Left cardiac atrium (tissue), 4 donors: ENCODE measurements at regions not wholly inside any gene's neighbourhood (a gene's known extent, or its start where the extent isn't known, plus 50 kb on each side); places are given as distances from the start of the nearest gene placed in this dataset.
"Not testable (repeated sequence)": the region's sequence is repeated elsewhere in the genome, so short reads cannot be mapped to it uniquely, and the experiment has no call there.

Experiments
- ATAC-seq, 2 donors: fragments of 200-7000 bp; cut with Tn5 transposase; one replicate each; pipeline ENCODE4 v1.9.1; 2020; ENCODE audit warnings: mild to moderate bottlenecking in 2 of 2, moderate library complexity in 2 of 2
- DNase-seq: peaks from one replicate; pipeline ENCODE4 v3.0.0-alpha.2; 2020
- intact Hi-C, 2 donors: fragments of 100-400 bp; cut with DNase I; formaldehyde crosslinking; loops; one replicate each; pipeline versions ENCODE4 v1.14.1 to v1.15.1; 2022 to 2023
- donor health status: DM: no; HTN: yes; CAD: no.
- donor health status: DM: no; HTN: yes; CAD: no; lungs with severe emphysema.
- donor health status: DM: yes; HTN: yes; CAD: no.
- donor health status: Dilated cardiomyopathy.

- intact Hi-C loops = no loop called here
- DNase-seq (no peak), ATAC-seq (no peak)
These were observed 702.9 kb upstream of the GRM3 start for GRCh38 chr7:85940798-85941197.

- intact Hi-C loops = no loop called here
- ATAC-seq = no peak
These were observed 711.8 kb upstream of the GRM3 start for GRCh38 chr7:85931919-85932318.

GRCh38 chr7:85928500-85928899 lies 715.2 kb upstream of the GRM3 start:
- intact Hi-C loops = no loop called here
- ATAC-seq = no peak
- DNase-seq = no peak

More at GRCh38 chr7:85931919-85932318, 711.8 kb upstream of the GRM3 start:
- DNase-seq = no peak

- ATAC-seq (no peak), DNase-seq (no peak)
- intact Hi-C loops = no loop called here
These were observed 716.5 kb upstream of the GRM3 start for GRCh38 chr7:85927226-85927625.

- intact Hi-C loops = no loop called here
- no peak for ATAC-seq
- no peak for DNase-seq
These were observed 719.6 kb upstream of the GRM3 start for GRCh38 chr7:85924062-85924461.

GRCh38 chr7:85916016-85916415 lies 727.7 kb upstream of the GRM3 start:
- DNase-seq = no peak
- intact Hi-C loops = no loop called here
- ATAC-seq = no peak

GRCh38 chr7:85914437-85914836 lies 727.6 kb upstream of the SEMA3D start:
- intact Hi-C loops = no loop called here
- DNase-seq (no peak), ATAC-seq (no peak)

- intact Hi-C loops = no loop called here
- ATAC-seq (no peak), DNase-seq (no peak)
These were observed 721.2 kb upstream of the SEMA3D start for GRCh38 chr7:85908051-85908450.

GRCh38 chr7:85897967-85898366 lies 711.1 kb upstream of the SEMA3D start:
- ATAC-seq (no peak), DNase-seq (no peak)
- intact Hi-C loops = loop anchor here (10.0 kb wide), 2 partner anchors 577 to 917 kb away; no protein-coding TSS in a partner anchor

GRCh38 chr7:85896531-85896930 lies 709.7 kb upstream of the SEMA3D start:
- no peak for ATAC-seq
- intact Hi-C loops = loop anchor here (10.0 kb wide), 2 partner anchors 578 to 918 kb away; no protein-coding TSS in a partner anchor
- no peak for DNase-seq

- ATAC-seq = no peak
- intact Hi-C loops = loop anchor here (10.0 kb wide), 2 partner anchors 579 to 919 kb away; no protein-coding TSS in a partner anchor
- no peak for DNase-seq
These were observed 709.0 kb upstream of the SEMA3D start for GRCh38 chr7:85895835-85896234.

- intact Hi-C loops = loop anchor here (5.0 to 10.0 kb wide), 4 partner anchors 575 to 1015 kb away; no protein-coding TSS in a partner anchor
These were observed 705.0 kb upstream of the SEMA3D start for GRCh38 chr7:85891900-85892299.

GRCh38 chr7:85890244-85890811 lies 703.5 kb upstream of the SEMA3D start:
- intact Hi-C loops = loop anchor here (5.0 to 10.0 kb wide), 4 partner anchors 577 to 1017 kb away; no protein-coding TSS in a partner anchor
- ATAC-seq (no peak), DNase-seq (no peak)

More at GRCh38 chr7:85891900-85892299, 705.0 kb upstream of the SEMA3D start:
- not testable (repeated sequence) for DNase-seq, ATAC-seq

GRCh38 chr7:85887133-85887532 lies 700.3 kb upstream of the SEMA3D start:
- DNase-seq (no peak), ATAC-seq (no peak)
- intact Hi-C loops = loop anchor here in 1 of 2 donors (10.0 kb wide), 1 partner anchor 1018 kb away; no protein-coding TSS in a partner anchor

GRCh38 chr7:85882335-85882734 lies 695.5 kb upstream of the SEMA3D start:
- intact Hi-C loops = loop anchor here in 1 of 2 donors (10.0 kb wide), 1 partner anchor 1022 kb away; no protein-coding TSS in a partner anchor
- DNase-seq = no peak
- no peak for ATAC-seq

GRCh38 chr7:85875398-85875797 lies 688.5 kb upstream of the SEMA3D start:
- intact Hi-C loops = no loop called here
- DNase-seq = no peak
- no peak for ATAC-seq

GRCh38 chr7:85866540-85866939 lies 679.7 kb upstream of the SEMA3D start:
- DNase-seq = no peak
- no peak for ATAC-seq
- intact Hi-C loops = no loop called here

- intact Hi-C loops = no loop called here
- no peak for ATAC-seq
- DNase-seq = no peak
These were observed 664.8 kb upstream of the SEMA3D start for GRCh38 chr7:85851571-85852193.

- ATAC-seq = no peak
- no peak for DNase-seq
- intact Hi-C loops = no loop called here
These were observed 663.5 kb upstream of the SEMA3D start for GRCh38 chr7:85850381-85850780.

GRCh38 chr7:85840554-85840953 lies 653.7 kb upstream of the SEMA3D start:
- ATAC-seq (no peak), DNase-seq (no peak)
- intact Hi-C loops = loop anchor here in 1 of 2 donors (10.0 kb wide), 1 partner anchor 796 kb away; no protein-coding TSS in a partner anchor

- intact Hi-C loops = no loop called here
- DNase-seq (no peak), ATAC-seq (no peak)
These were observed 646.2 kb upstream of the SEMA3D start for GRCh38 chr7:85833066-85833465.
